Retinal pigment epithelial cell (primary cell): ENCODE measurements at regions not wholly inside any gene's neighbourhood (a gene's known extent, or its start where the extent isn't known, plus 50 kb on each side); places are given as distances from the start of the nearest gene placed in this dataset.

Source experiments
- DNase-seq: peaks from one replicate; pipeline ENCODE4 v3.0.0-alpha.2; 2010; ENCODE audit warnings: low read depth
- H3K4me3 ChIP-seq: 2 replicates; pipeline ENCODE4 v1.5.1; 2011; ENCODE audit warnings: mild to moderate bottlenecking, low read length, control low read depth, moderate library complexity
- CTCF ChIP-seq: conservative IDR thresholded peaks from 2 replicates; pipeline ENCODE4 v1.5.1; 2011; ENCODE audit warnings: low read depth, low read length, control low read depth, inconsistent platforms

GRCh38 chr5:12911156-12911555 lies 1006.9 kb upstream of the CTNND2 start:
- no peak overlapping the region for H3K4me3 ChIP-seq
- no peak for TF ChIP-seq CTCF
- DNase-seq, result no peak

GRCh38 chr5:12910641-12911040 lies 1006.4 kb upstream of the CTNND2 start:
- no peak for TF ChIP-seq CTCF
- no peak for DNase-seq
- H3K4me3 ChIP-seq, result no peak overlapping the region

GRCh38 chr5:12902611-12903010 lies 998.4 kb upstream of the CTNND2 start:
- no peak overlapping the region for H3K4me3 ChIP-seq
- DNase-seq, result no peak
- no peak for TF ChIP-seq CTCF

- no peak overlapping the region for H3K4me3 ChIP-seq
- no peak for TF ChIP-seq CTCF
- DNase-seq, result no peak
Measured at GRCh38 chr5:12901696-12902095, 997.5 kb upstream of the CTNND2 start.

GRCh38 chr5:12896086-12896485 lies 991.8 kb upstream of the CTNND2 start:
- no peak for TF ChIP-seq CTCF
- DNase-seq, result no peak

GRCh38 chr5:12885018-12885417 lies 980.8 kb upstream of the CTNND2 start:
- no peak for TF ChIP-seq CTCF

More at GRCh38 chr5:12896086-12896485, 991.8 kb upstream of the CTNND2 start:
- no peak overlapping the region for H3K4me3 ChIP-seq

GRCh38 chr5:12883395-12883794 lies 979.1 kb upstream of the CTNND2 start:
- DNase-seq, result no peak
- no peak for TF ChIP-seq CTCF
- H3K4me3 ChIP-seq, result no peak overlapping the region

More at GRCh38 chr5:12885018-12885417, 980.8 kb upstream of the CTNND2 start:
- no peak for DNase-seq
- no peak overlapping the region for H3K4me3 ChIP-seq
